ENCODE measurements at regions not wholly inside any gene's neighbourhood (a gene's known extent, or its start where the extent isn't known, plus 50 kb on each side); places are given as distances from the start of the nearest gene placed in this dataset.

GRCh38 chr2:144854596-144854995 lies 334.7 kb upstream of the ZEB2 start:
- POLR2A ChIA-PET, result no interaction called here
- Histone ChIP-seq H3K36me3 (ENCODE audit: control insufficient read depth in 2 of 2, insufficient read depth in 1 of 2, low read length in 2 of 2) (no peaks in the 10 kb centered on the region), H3K27ac (ENCODE audit: extremely low read depth, low read depth, low read length) (no peak overlapping the region), H3K4me3 (ENCODE audit: low read depth, low read length) (no peak overlapping the region), H3K4me1 (ENCODE audit: control insufficient read depth, insufficient read depth, low read length) (no peaks in the 10 kb centered on the region), H3K9me3 (ENCODE audit: control insufficient read depth, insufficient read depth, low read depth, low read length) (no peaks in the 10 kb centered on the region)
- CTCF ChIA-PET, result no interaction called here
- no peak for TF ChIP-seq ZNF121 (tag by site-specific recombination; IDR thresholded peaks at IDR 0.05)
- TF ChIP-seq ZNF155 (tag by site-specific recombination; IDR thresholded peaks at IDR 0.05), result no peak
- no peak for TF ChIP-seq ZNF529 (tag by site-specific recombination; IDR thresholded peaks at IDR 0.05; ENCODE audit: insufficient replicate concordance)
- no peak for TF ChIP-seq ZNF138 (tag by site-specific recombination; IDR thresholded peaks at IDR 0.05; ENCODE audit: borderline replicate concordance)
- no peak for TF ChIP-seq ZNF626 (tag by site-specific recombination; IDR thresholded peaks at IDR 0.05)
- no peak for TF ChIP-seq ZNF707 (tag by site-specific recombination; IDR thresholded peaks at IDR 0.05)
- TF ChIP-seq OSR2 (tag by site-specific recombination; IDR thresholded peaks at IDR 0.05), result no peak
- TF ChIP-seq ZNF114 (tag by site-specific recombination; IDR thresholded peaks at IDR 0.05), result no peak
- TF ChIP-seq AEBP2 (tag by site-specific recombination; IDR thresholded peaks at IDR 0.05; ENCODE audit: borderline replicate concordance), result no peak
- TF ChIP-seq ZNF280C (tag by site-specific recombination; IDR thresholded peaks at IDR 0.05), result no peak
- TF ChIP-seq ZNF37A (tag by site-specific recombination; IDR thresholded peaks at IDR 0.05), result no peak
- no peak for TF ChIP-seq ZIC2 (tag by site-specific recombination; IDR thresholded peaks at IDR 0.05)

- POLR2A ChIA-PET, result no interaction called here
- CTCF ChIA-PET, result no interaction called here
- no peaks in the 10 kb centered on the region for H3K36me3 ChIP-seq (ENCODE audit: control insufficient read depth in 2 of 2, insufficient read depth in 1 of 2, low read length in 2 of 2)
Observed at GRCh38 chr2:144849612-144850011, 329.7 kb upstream of the ZEB2 start.

More at GRCh38 chr2:144849612-144850011, 329.7 kb upstream of the ZEB2 start:
- Histone ChIP-seq H3K27ac (ENCODE audit: extremely low read depth, low read depth, low read length) (no peak overlapping the region), H3K4me3 (ENCODE audit: low read depth, low read length) (no peak overlapping the region), H3K4me1 (ENCODE audit: control insufficient read depth, insufficient read depth, low read length) (no peaks in the 10 kb centered on the region), H3K9me3 (ENCODE audit: control insufficient read depth, insufficient read depth, low read depth, low read length) (no peaks in the 10 kb centered on the region)
- TF ChIP-seq ZSCAN30 (tag by site-specific recombination; IDR thresholded peaks at IDR 0.05) (no peak), ZNF843 (tag by site-specific recombination; IDR thresholded peaks at IDR 0.05) (no peak), ZNF837 (tag by site-specific recombination; IDR thresholded peaks at IDR 0.05) (no peak), KLF7 (tag by site-specific recombination; IDR thresholded peaks at IDR 0.05; ENCODE audit: borderline replicate concordance) (no peak), ZFP3 (tag by site-specific recombination; IDR thresholded peaks at IDR 0.05; ENCODE audit: low read depth) (no peak), ZNF670 (tag by site-specific recombination; IDR thresholded peaks at IDR 0.05; ENCODE audit: low read depth) (no peak), ZNF488 (tag by site-specific recombination; IDR thresholded peaks at IDR 0.05) (no peak), PRDM6 (tag by site-specific recombination; IDR thresholded peaks at IDR 0.05) (no peak), ZNF133 (tag by site-specific recombination; IDR thresholded peaks at IDR 0.05) (no peak), ZSCAN16 (tag by site-specific recombination; IDR thresholded peaks at IDR 0.05) (no peak), ZNF777 (tag by site-specific recombination; IDR thresholded peaks at IDR 0.05; ENCODE audit: borderline replicate concordance) (no peak), ZNF169 (tag by site-specific recombination; IDR thresholded peaks at IDR 0.05) (no peak), ZNF157 (tag by site-specific recombination; IDR thresholded peaks at IDR 0.05) (no peak), ZSCAN23 (tag by site-specific recombination; IDR thresholded peaks at IDR 0.05) (no peak)

All from HEK293 (cell line).